Mesendoderm (in vitro differentiated cells): ENCODE measurements at regions not wholly inside any gene's neighbourhood (a gene's known extent, or its start where the extent isn't known, plus 50 kb on each side); places are given as distances from the start of the nearest gene placed in this dataset.
"Not testable (repeated sequence)": the region's sequence is repeated elsewhere in the genome, so short reads cannot be mapped to it uniquely, and the experiment has no call there.

Source experiments
- DNase-seq: peaks from one replicate; pipeline ENCODE4 v3.0.0; 2013
- H2AK5ac ChIP-seq: 2 replicates; pipeline ENCODE4 v1.6.1; 2013; ENCODE audit warnings: low read length, inconsistent platforms
- H2BK120ac ChIP-seq: 2 replicates; pipeline ENCODE4 v1.6.1; 2013; ENCODE audit warnings: low read depth, mild to moderate bottlenecking, low read length, moderate library complexity, mixed read lengths
- H2BK15ac ChIP-seq: replicated peaks from 2 replicates; pipeline ENCODE4 v1.6.1; 2013; ENCODE audit warnings: low read depth, mild to moderate bottlenecking, moderate library complexity
- H2BK5ac ChIP-seq: 2 replicates; pipeline ENCODE4 v1.6.1; 2013; ENCODE audit warnings: low read length, inconsistent platforms
- H3K18ac ChIP-seq: 2 replicates; pipeline ENCODE4 v1.6.1; 2013; ENCODE audit warnings: mild to moderate bottlenecking, low read length, mixed read lengths
- H3K23ac ChIP-seq: one replicate; pipeline ENCODE4 v1.6.1; 2013; ENCODE audit warnings: low read length
- H3K27ac ChIP-seq: 2 replicates; pipeline ENCODE4 v1.5.1; 2013; ENCODE audit warnings: low read depth, mild to moderate bottlenecking, inconsistent platforms, low read length, moderate library complexity
- H3K27me3 ChIP-seq: 2 replicates; pipeline ENCODE4 v1.6.1; 2013; ENCODE audit warnings: low read length, control low read depth, mild to moderate bottlenecking, inconsistent platforms; ENCODE audit not compliant: insufficient read depth, poor library complexity
- H3K36me3 ChIP-seq: 2 replicates; pipeline ENCODE4 v1.6.1; 2013; ENCODE audit warnings: low read length, inconsistent platforms; ENCODE audit not compliant: control insufficient read depth, insufficient read depth
- H3K4ac ChIP-seq: one replicate; pipeline ENCODE4 v1.6.1; 2013; ENCODE audit warnings: low read depth, mild to moderate bottlenecking, low read length, moderate library complexity
- H3K4me1 ChIP-seq: 2 replicates; pipeline ENCODE4 v1.6.1; 2013; ENCODE audit warnings: low read depth, low read length, inconsistent platforms; ENCODE audit not compliant: control insufficient read depth
- H3K4me2 ChIP-seq: 2 replicates; pipeline ENCODE4 v1.6.1; 2013; ENCODE audit warnings: low read length
- H3K4me3 ChIP-seq: 2 replicates; pipeline ENCODE4 v1.5.1; 2013; ENCODE audit warnings: mild to moderate bottlenecking, low read length
- H3K56ac ChIP-seq: one replicate; pipeline ENCODE4 v1.6.1; 2013; ENCODE audit warnings: low read length
- H3K79me1 ChIP-seq: 2 replicates; pipeline ENCODE4 v1.6.1; 2013; ENCODE audit warnings: low read length, inconsistent platforms
- H3K79me2 ChIP-seq: 2 replicates; pipeline ENCODE4 v1.6.1; 2013; ENCODE audit warnings: mild to moderate bottlenecking, low read length; ENCODE audit not compliant: control insufficient read depth, insufficient read depth
- H3K9ac ChIP-seq: 2 replicates; pipeline ENCODE4 v1.6.1; 2013; ENCODE audit warnings: low read length, inconsistent platforms
- H4K5ac ChIP-seq: one replicate; pipeline ENCODE4 v1.6.1; 2013; ENCODE audit warnings: low read length
- H4K8ac ChIP-seq: one replicate; pipeline ENCODE4 v1.6.1; 2013; ENCODE audit warnings: low read depth, mild to moderate bottlenecking, control low read depth, low read length, moderate library complexity
- WGBS: extraction: QIAGEN DNeasy Blood & Tissue Kit; methylation state at CpG from one replicate; pipeline ENCODE4 v1.1.7; 2013; ENCODE audit warnings: low lambda C conversion rate, missing lambda C conversion rate; ENCODE audit not compliant: insufficient coverage; ENCODE audit errors: extremely low coverage; 5-methylcytosine and 5-hydroxymethylcytosine counted together

DNA sequence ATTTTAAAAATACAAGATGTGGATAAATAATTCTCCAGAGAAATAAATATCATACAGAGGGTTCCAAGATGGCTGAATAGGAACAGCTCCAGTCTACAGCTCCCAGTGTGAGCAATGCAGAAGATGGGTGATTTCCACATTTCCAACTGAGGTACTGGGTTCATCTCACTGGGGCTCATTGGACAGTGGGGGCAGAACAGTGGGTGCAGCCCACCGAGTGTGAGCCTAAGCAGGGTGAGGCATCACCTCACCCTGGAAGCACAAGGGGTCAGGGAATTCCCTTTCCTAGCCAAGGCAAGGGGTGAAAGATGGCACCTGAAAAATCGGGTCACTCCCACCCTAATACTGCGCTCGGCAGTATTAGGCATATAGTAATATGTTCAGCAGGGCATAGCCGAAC lies 167.5 kb upstream of the IRS4 start:
- not testable (repeated sequence) for H2BK120ac ChIP-seq, H3K9ac ChIP-seq, H3K56ac ChIP-seq, H3K36me3 ChIP-seq, H2AK5ac ChIP-seq, H3K4me3 ChIP-seq, H3K4ac ChIP-seq, H4K8ac ChIP-seq, H3K79me2 ChIP-seq, H4K5ac ChIP-seq, H2BK5ac ChIP-seq, H3K18ac ChIP-seq, H3K27ac ChIP-seq, H3K27me3 ChIP-seq, DNase-seq, H3K4me1 ChIP-seq, H2BK15ac ChIP-seq, H3K79me1 ChIP-seq, H3K23ac ChIP-seq, H3K4me2 ChIP-seq
- no CpG with 5 or more reads among the region's 5 CpGs for WGBS

DNA sequence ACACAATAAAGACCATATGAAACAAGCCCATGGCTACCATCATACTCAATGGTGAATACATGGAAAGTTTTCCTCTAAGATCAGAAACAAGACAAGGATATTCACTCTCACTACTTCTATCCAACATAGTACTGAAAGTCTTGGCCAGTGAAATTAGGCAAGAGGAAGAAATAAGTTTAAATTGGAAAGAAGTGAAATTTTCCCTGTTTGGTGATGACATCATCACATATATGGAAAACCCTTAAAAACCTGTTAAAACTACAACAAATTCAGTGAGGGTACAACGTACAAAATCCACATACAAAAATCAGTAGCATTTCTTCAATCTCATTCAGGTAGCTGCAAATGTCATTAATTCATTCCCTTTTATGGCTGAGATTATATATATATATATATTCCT lies 164.0 kb upstream of the IRS4 start:
- WGBS, result no CpG with 5 or more reads among the region's 1 CpG
- no peak overlapping the region for H4K5ac ChIP-seq
- no peak overlapping the region for H3K4ac ChIP-seq

GRCh38 chrX:108896349-108896748 lies 160.0 kb upstream of the IRS4 start:
- not testable (repeated sequence) for H3K4ac ChIP-seq, H3K27ac ChIP-seq, H3K23ac ChIP-seq, H3K18ac ChIP-seq, H3K4me2 ChIP-seq, DNase-seq, H2BK5ac ChIP-seq, H2BK120ac ChIP-seq, H2BK15ac ChIP-seq, H3K56ac ChIP-seq, H3K9ac ChIP-seq, H3K79me2 ChIP-seq, H3K36me3 ChIP-seq, H3K27me3 ChIP-seq, H4K8ac ChIP-seq, H4K5ac ChIP-seq, H3K79me1 ChIP-seq, H3K4me1 ChIP-seq, H2AK5ac ChIP-seq, H3K4me3 ChIP-seq

More for the DNA sequence above, 164.0 kb upstream of the IRS4 start:
- H3K18ac ChIP-seq, result no peak overlapping the region
- H2BK15ac ChIP-seq, result no peak overlapping the region
- H2BK5ac ChIP-seq, result no peak overlapping the region
- H2AK5ac ChIP-seq, result no peak overlapping the region
- no peak for DNase-seq
- no peak overlapping the region for H3K23ac ChIP-seq
- no peak overlapping the region for H3K4me2 ChIP-seq
- no peak overlapping the region for H4K8ac ChIP-seq
- H3K4me1 ChIP-seq, result no peaks in the 10 kb centered on the region
- H3K56ac ChIP-seq, result no peak overlapping the region
- H3K9ac ChIP-seq, result no peak overlapping the region
- H3K27me3 ChIP-seq, result no peaks in the 10 kb centered on the region
- no peak overlapping the region for H3K27ac ChIP-seq
- H3K79me2 ChIP-seq, result no peaks in the 10 kb centered on the region
- no peak overlapping the region for H3K4me3 ChIP-seq
- H3K36me3 ChIP-seq, result no peaks in the 10 kb centered on the region
- H2BK120ac ChIP-seq, result no peak overlapping the region
- no peaks in the 10 kb centered on the region for H3K79me1 ChIP-seq

- Histone ChIP-seq H2AK5ac (no peak overlapping the region), H3K79me2 (no peaks in the 10 kb centered on the region), H4K8ac (no peak overlapping the region), H2BK120ac (no peak overlapping the region), H2BK15ac (no peak overlapping the region), H2BK5ac (no peak overlapping the region), H3K4me3 (no peak overlapping the region), H3K36me3 (no peaks in the 10 kb centered on the region), H3K27me3 (no peaks in the 10 kb centered on the region), H3K4ac (no peak overlapping the region), H4K5ac (no peak overlapping the region), H3K27ac (no peak overlapping the region), H3K4me1 (no peaks in the 10 kb centered on the region), H3K23ac (no peak overlapping the region), H3K18ac (no peak overlapping the region), H3K79me1 (no peaks in the 10 kb centered on the region), H3K9ac (no peak overlapping the region), H3K56ac (no peak overlapping the region), H3K4me2 (no peak overlapping the region)
- no peak for DNase-seq
Measured at GRCh38 chrX:108892501-108892900, 156.1 kb upstream of the IRS4 start.

DNA sequence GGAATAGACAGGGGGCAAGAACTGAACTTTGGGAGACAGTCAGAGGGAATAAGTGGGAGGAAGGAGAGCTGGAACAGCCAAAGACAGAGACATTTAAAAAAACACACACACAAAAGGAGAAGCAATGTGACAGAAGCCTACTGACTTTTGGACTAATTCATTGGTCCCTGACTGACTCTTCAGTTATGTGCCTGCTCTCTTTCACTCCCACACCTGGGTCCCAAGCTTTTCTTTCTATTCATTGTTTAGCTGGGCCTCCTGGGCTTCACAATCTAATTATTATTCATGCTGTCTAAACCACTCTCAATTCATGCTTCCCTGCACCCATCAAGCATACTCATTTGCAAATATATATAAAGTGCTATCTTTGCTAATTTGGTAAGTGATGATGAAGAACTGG lies 139.2 kb upstream of the IRS4 start:
- Histone ChIP-seq H3K27me3 (no peaks in the 10 kb centered on the region), H3K18ac (no peak overlapping the region), H3K27ac (no peak overlapping the region)

DNA sequence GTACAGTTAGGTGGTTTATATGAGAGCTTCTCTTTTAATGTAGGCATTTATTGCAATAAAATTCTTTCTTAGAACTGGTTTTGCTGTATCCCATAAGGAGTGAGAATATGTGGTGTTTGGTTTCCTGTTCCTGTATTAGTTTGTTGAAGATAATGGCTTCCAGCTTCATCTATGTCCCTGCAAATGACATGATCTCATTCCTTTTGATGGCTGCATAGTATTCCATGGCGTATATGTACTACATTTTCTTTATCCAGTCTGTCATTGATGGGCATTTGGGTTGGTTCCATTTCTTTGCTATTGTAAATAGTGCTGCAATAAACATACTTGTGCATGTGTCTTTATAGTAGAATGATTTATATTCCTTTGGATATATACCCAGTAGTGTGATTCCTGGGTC lies 106.7 kb upstream of the IRS4 start:
- not testable (repeated sequence) for H3K79me1 ChIP-seq, H2BK5ac ChIP-seq, H2BK120ac ChIP-seq, H3K36me3 ChIP-seq, H3K56ac ChIP-seq, H3K4me3 ChIP-seq, H3K23ac ChIP-seq, H3K4ac ChIP-seq, H4K8ac ChIP-seq, H2BK15ac ChIP-seq, H3K79me2 ChIP-seq, H3K18ac ChIP-seq, H2AK5ac ChIP-seq, H3K27ac ChIP-seq, H3K9ac ChIP-seq, H4K5ac ChIP-seq, H3K4me1 ChIP-seq, DNase-seq, H3K4me2 ChIP-seq, H3K27me3 ChIP-seq
- no CpG with 5 or more reads among the region's 1 CpG for WGBS

More for the DNA sequence above, 139.2 kb upstream of the IRS4 start:
- H4K8ac ChIP-seq, result no peak overlapping the region
- H3K79me1 ChIP-seq, result no peaks in the 10 kb centered on the region
- H3K79me2 ChIP-seq, result no peaks in the 10 kb centered on the region
- no peak overlapping the region for H2BK5ac ChIP-seq
- H2BK15ac ChIP-seq, result no peak overlapping the region
- H2BK120ac ChIP-seq, result no peak overlapping the region
- H3K56ac ChIP-seq, result no peak overlapping the region
- H3K23ac ChIP-seq, result no peak overlapping the region
- H3K4me1 ChIP-seq, result no peaks in the 10 kb centered on the region
- no peak overlapping the region for H3K4me3 ChIP-seq
- H3K4ac ChIP-seq, result no peak overlapping the region
- H3K4me2 ChIP-seq, result no peak overlapping the region
- H3K36me3 ChIP-seq, result no peaks in the 10 kb centered on the region
- H2AK5ac ChIP-seq, result no peak overlapping the region
- no peak for DNase-seq
- H4K5ac ChIP-seq, result no peak overlapping the region
- no peak overlapping the region for H3K9ac ChIP-seq
